NCI-H1048 (cell line): ENCODE measurements at regions not wholly inside any gene's neighbourhood (a gene's known extent, or its start where the extent isn't known, plus 50 kb on each side); places are given as distances from the start of the nearest gene placed in this dataset.

Experiments used
- DNase-seq: peaks from one replicate; lab custom pipeline; 2025; lab: John Stamatoyannopoulos, UW

GRCh38 chr4:181748581-181748980 is 494.6 kb upstream of the TENM3 start:
- DNase-seq = no peak

- DNase-seq = no peak
These were observed 490.7 kb upstream of the TENM3 start for GRCh38 chr4:181752516-181752915.

- no peak for DNase-seq
These were observed 490.0 kb upstream of the TENM3 start for GRCh38 chr4:181753207-181753606.

GRCh38 chr4:181755846-181756245 is 487.4 kb upstream of the TENM3 start:
- no peak for DNase-seq

GRCh38 chr4:181756451-181757095 is 486.6 kb upstream of the TENM3 start:
- no peak for DNase-seq

- DNase-seq = no peak
These were observed 486.1 kb upstream of the TENM3 start for GRCh38 chr4:181757098-181757497.

- DNase-seq = no peak
These were observed 485.1 kb upstream of the TENM3 start for GRCh38 chr4:181757910-181758660.

- no peak for DNase-seq
These were observed 482.6 kb upstream of the TENM3 start for GRCh38 chr4:181760560-181760959.

GRCh38 chr4:181761156-181761555 is 482.0 kb upstream of the TENM3 start:
- DNase-seq = no peak

- DNase-seq = no peak
These were observed 477.1 kb upstream of the TENM3 start for GRCh38 chr4:181766061-181766548.

GRCh38 chr4:181770971-181771370 is 472.2 kb upstream of the TENM3 start:
- DNase-seq = no peak

- no peak for DNase-seq
These were observed 467.9 kb upstream of the TENM3 start for GRCh38 chr4:181775298-181775697.

- DNase-seq = no peak
These were observed 466.7 kb upstream of the TENM3 start for GRCh38 chr4:181776264-181777054.

- no peak for DNase-seq
These were observed 465.7 kb upstream of the TENM3 start for GRCh38 chr4:181777518-181777917.

GRCh38 chr4:181784881-181785280 is 458.3 kb upstream of the TENM3 start:
- DNase-seq = no peak

- no peak for DNase-seq
These were observed 450.6 kb upstream of the TENM3 start for GRCh38 chr4:181792641-181793040.

- no peak for DNase-seq
These were observed 450.1 kb upstream of the TENM3 start for GRCh38 chr4:181793096-181793495.

- no peak for DNase-seq
These were observed 446.7 kb upstream of the TENM3 start for GRCh38 chr4:181796502-181796901.

- DNase-seq = no peak
These were observed 444.7 kb upstream of the TENM3 start for GRCh38 chr4:181798536-181798935.

- no peak for DNase-seq
These were observed 443.6 kb upstream of the TENM3 start for GRCh38 chr4:181799561-181800069.

GRCh38 chr4:181802207-181802606 is 441.0 kb upstream of the TENM3 start:
- DNase-seq = no peak

- DNase-seq = no peak
These were observed 435.4 kb upstream of the TENM3 start for GRCh38 chr4:181807771-181808170.

- DNase-seq = no peak
These were observed 432.5 kb upstream of the TENM3 start for GRCh38 chr4:181810711-181811110.
